GM18508 (cell line): ENCODE measurements at regions not wholly inside any gene's neighbourhood (a gene's known extent, or its start where the extent isn't known, plus 50 kb on each side); places are given as distances from the start of the nearest gene placed in this dataset.

Experiments
- ATAC-seq: cut with Tn5 transposase; IDR thresholded peaks from one replicate; pipeline ENCODE4 v1.9.1; 2021; ENCODE audit warnings: moderate number of reproducible peaks; ENCODE audit not compliant: insufficient read depth, unreplicated experiment

GRCh38 chr18:11283479-11284161 is 134.3 kb upstream of the PIEZO2 start:
- no peak for ATAC-seq

- no peak for ATAC-seq
Observed at GRCh38 chr18:11279461-11279860, 130.1 kb upstream of the PIEZO2 start.

- ATAC-seq = no peak
Observed at GRCh38 chr18:11276678-11277077, 127.3 kb upstream of the PIEZO2 start.

GRCh38 chr18:11274144-11274794 is 124.9 kb upstream of the PIEZO2 start:
- ATAC-seq = no peak

- ATAC-seq = no peak
Observed at GRCh38 chr18:11272516-11272915, 123.1 kb upstream of the PIEZO2 start.

GRCh38 chr18:11271954-11272353 is 122.6 kb upstream of the PIEZO2 start:
- ATAC-seq = no peak

GRCh38 chr18:11269257-11269656 is 119.9 kb upstream of the PIEZO2 start:
- no peak for ATAC-seq

- no peak for ATAC-seq
Observed at GRCh38 chr18:11268741-11269233, 119.4 kb upstream of the PIEZO2 start.

- ATAC-seq = no peak
Observed at GRCh38 chr18:11268153-11268552, 118.8 kb upstream of the PIEZO2 start.

GRCh38 chr18:11266781-11267480 is 117.6 kb upstream of the PIEZO2 start:
- ATAC-seq = no peak

- ATAC-seq = no peak
Observed at GRCh38 chr18:11261486-11261885, 112.1 kb upstream of the PIEZO2 start.

GRCh38 chr18:11260961-11261461 is 111.6 kb upstream of the PIEZO2 start:
- no peak for ATAC-seq

- no peak for ATAC-seq
Observed at GRCh38 chr18:11259469-11260150, 110.2 kb upstream of the PIEZO2 start.

- ATAC-seq = no peak
Observed at GRCh38 chr18:11258039-11258610, 108.8 kb upstream of the PIEZO2 start.

GRCh38 chr18:11256251-11256650 is 106.9 kb upstream of the PIEZO2 start:
- ATAC-seq = no peak

GRCh38 chr18:11251891-11252270 is 102.5 kb upstream of the PIEZO2 start:
- ATAC-seq = no peak

- no peak for ATAC-seq
Observed at GRCh38 chr18:11251229-11251890, 102.0 kb upstream of the PIEZO2 start.

- no peak for ATAC-seq
Observed at GRCh38 chr18:11249391-11249790, 100.0 kb upstream of the PIEZO2 start.

- no peak for ATAC-seq
Observed at GRCh38 chr18:11247381-11247970, 98.1 kb upstream of the PIEZO2 start.
